Nucleus accumbens (tissue), 56 donors: ENCODE measurements at regions not wholly inside any gene's neighbourhood (a gene's known extent, or its start where the extent isn't known, plus 50 kb on each side); places are given as distances from the start of the nearest gene placed in this dataset.
"Not testable (repeated sequence)": the region's sequence is repeated elsewhere in the genome, so short reads cannot be mapped to it uniquely, and the experiment has no call there.

Source experiments
- DNase-seq, 56 donors: peaks; one replicate each; lab custom pipeline; 2025; lab: John Stamatoyannopoulos, UW

DNA sequence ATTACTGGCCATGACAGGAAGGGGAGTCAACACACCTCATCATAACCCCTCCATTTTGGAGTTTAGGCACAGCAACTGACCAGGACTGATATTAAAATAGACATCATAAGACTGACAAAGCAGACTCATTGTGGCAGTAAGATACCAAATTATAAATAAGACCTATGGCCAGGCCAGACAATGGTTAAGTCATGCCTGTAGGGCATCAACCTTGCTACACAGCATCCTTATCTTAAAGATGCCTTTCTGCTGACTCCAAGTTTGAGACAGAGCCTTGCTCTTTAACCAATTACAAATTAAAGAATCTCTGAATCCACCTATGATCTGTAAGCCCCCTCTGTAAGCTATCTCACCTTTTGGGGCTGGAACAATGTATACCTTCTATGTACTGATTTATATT, 65.5 kb downstream of the VCX2 start:
- no peak for DNase-seq

DNA sequence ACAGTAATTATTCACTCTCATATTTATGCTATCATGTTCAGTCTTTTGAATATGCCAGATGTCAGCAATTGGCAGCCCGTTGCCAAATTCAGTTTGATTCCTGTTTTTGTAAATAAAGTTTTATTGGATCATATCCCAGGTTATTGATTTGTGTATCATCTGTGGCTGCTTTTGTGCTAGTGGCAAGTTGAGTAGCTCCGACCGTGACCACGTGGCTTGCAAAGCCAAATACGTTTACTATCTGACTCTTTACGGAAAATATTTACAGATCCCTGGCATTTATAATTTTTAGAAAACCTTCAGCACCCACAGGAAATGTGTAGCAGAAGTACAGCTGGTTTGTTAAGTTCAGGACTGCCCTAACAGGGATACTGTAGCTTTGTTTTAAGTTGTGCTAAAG, 67.4 kb downstream of the VCX2 start:
- DNase-seq: no peak

- DNase-seq: no peak
Observed at GRCh38 chrX:8091510-8091909, 79.6 kb downstream of the VCX2 start.

DNA sequence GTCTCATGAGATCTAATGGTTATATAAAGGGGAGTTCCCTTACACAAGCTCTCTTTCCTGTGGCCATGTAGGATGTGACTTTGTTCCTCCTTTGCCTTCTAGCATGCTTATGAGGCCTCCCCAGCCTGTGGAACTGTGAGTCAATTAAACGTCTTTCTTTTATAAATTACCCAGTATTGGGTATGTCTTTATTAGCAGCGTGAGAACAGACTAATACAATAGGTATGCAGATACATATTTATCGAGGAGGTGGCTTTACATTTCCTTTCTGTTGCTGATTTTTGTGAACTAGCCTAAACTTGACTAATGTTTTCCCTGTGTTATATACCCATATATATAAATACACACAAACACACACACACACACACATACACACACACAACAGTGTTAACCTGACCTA, 80.2 kb downstream of the VCX2 start:
- no peak for DNase-seq

- DNase-seq: no peak
Observed at GRCh38 chrX:8090482-8090881, 80.6 kb downstream of the VCX2 start.

- DNase-seq: no peak
Observed at GRCh38 chrX:8089141-8089540, 81.9 kb downstream of the VCX2 start.

DNA sequence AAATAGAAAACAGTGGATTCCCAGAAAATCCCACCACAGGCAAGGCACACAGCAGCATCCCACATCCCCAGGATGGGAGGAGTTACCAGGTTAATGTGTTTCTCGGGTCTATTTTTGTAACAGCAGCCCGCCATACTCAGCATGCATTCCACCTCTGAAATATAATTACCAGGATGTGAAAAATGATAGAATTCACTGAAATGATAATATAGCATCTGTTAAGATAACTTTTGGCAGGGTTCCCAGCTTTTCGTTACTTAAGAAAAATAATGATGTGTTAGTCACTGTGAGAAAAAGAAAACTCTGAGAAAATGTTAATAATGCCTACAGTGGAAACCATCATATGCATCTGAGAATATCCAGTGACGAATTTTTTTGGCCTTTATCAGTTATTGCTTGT, 87.1 kb downstream of the VCX2 start:
- DNase-seq: peak in 6 of 56 donors; percentile 0 to 17 (median 4)

DNA sequence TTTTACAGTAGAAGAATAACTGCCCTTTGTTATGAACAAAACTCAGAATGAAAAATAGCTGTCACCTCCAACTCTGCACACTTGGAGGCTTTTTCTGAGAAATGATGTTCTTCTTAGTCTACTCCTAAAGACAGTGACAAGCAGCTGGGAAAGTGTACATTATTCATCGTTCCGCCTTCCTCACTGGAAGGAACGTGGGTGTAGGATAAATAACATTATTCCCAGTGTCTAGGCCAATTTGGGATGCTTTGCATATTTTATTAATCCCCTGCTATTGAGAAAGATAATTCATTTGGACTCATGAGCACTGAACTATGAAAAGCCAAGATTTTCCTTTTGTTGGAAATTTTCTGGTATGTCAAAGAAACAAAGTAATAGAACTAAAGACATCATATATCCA, 87.8 kb downstream of the VCX2 start:
- DNase-seq: no peak

DNA sequence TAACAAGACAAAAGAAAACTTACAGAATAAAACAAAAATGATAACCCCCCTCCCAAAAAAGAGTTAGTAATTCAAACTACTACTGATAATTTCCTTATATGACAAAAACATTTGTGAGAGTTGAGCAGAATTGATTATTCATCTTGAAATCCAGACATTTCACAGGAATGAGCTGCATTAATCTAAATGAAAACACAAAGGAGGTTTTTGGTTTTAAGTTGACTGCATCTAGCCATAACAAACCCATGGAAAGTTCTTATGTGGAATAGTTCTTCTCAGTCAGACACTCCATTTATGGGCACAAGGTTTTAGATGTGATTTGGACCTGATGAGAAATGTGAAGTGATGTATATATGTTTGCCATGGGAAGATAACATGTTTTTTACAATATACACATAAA, 95.4 kb downstream of the VCX2 start:
- no peak for DNase-seq

DNA sequence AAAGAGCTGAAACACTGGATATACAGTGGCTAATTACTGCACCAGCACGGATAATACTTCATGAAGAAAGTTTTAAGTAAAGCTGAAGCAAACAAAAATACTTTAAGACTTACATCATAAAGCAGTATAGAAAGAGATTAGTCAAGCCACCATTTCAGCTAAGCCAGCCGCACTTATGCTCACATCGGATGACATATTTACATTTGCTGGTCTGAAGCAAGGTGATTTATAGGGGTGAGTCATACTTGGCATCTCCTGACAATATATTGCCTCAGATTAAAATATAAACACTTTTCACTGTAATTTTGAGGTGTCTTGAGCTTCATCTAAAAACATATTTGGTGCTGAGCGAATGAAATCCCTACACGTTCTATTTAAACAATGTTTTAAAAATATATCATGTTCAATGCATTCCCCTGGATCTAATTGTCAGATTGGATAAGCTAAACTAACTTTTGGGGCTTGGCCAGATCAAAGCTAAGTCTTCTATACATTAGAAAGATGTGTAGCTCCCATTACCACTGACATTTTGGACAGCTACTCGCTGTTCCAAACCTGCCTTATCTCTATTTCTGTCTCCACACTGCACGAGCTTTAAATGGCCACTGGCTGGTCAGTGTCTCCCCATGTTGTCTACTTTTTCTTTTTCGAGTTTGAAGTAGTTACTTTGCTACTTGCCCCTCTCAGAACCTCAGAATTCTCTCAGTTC, 103.2 kb downstream of the VCX2 start:
- no peak for DNase-seq

GRCh38 chrX:8052909-8053308, 118.2 kb downstream of the VCX2 start:
- no peak for DNase-seq

- no peak for DNase-seq
Observed at GRCh38 chrX:8049827-8050226, 121.2 kb downstream of the VCX2 start.

GRCh38 chrX:8048466-8048865, 121.3 kb upstream of the PNPLA4 start:
- DNase-seq: no peak

GRCh38 chrX:8044947-8045346, 117.7 kb upstream of the PNPLA4 start:
- no peak for DNase-seq

- no peak for DNase-seq
Observed at GRCh38 chrX:8043546-8043945, 116.3 kb upstream of the PNPLA4 start.

DNA sequence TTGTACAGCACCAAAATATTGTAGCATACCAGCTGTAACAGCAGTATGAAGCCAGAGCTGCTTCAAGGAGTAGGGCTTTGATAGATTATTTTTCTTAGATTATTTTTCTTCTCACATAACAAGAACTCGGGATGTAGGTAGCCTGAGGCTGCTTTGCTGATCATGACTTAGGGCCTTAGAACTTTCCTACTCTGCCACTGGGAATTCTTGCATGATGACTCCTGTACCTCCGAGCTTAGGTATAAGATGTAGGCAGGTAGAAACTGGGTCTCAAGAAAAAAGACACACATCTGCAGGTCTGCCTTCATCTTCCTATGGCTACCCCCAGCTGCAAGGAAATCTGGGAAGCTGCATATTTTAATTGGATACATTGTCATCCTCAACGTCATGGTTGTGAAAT, 115.9 kb upstream of the PNPLA4 start:
- no peak for DNase-seq

DNA sequence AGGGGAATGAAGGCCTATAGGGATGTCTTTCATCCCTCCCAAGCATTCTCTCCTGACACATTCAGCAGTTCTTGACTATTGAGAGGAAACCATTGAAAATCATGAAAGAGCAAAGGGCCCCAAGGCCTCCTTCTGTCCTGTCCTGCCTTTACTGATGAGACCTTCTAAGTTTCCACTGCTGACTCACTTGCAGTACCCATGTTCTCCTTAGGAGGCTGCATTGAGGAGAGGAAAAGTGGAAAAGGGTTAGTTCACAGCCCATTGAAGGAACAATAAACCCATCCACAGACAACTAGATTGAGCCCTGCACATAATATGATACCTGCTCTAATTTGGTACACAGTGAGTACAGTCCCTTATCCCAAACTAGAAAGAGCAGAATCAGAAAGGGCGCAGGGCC, 115.1 kb upstream of the PNPLA4 start:
- no peak for DNase-seq

- DNase-seq: not testable (repeated sequence)
Observed at GRCh38 chrX:8039711-8040110, 112.5 kb upstream of the PNPLA4 start.

DNA sequence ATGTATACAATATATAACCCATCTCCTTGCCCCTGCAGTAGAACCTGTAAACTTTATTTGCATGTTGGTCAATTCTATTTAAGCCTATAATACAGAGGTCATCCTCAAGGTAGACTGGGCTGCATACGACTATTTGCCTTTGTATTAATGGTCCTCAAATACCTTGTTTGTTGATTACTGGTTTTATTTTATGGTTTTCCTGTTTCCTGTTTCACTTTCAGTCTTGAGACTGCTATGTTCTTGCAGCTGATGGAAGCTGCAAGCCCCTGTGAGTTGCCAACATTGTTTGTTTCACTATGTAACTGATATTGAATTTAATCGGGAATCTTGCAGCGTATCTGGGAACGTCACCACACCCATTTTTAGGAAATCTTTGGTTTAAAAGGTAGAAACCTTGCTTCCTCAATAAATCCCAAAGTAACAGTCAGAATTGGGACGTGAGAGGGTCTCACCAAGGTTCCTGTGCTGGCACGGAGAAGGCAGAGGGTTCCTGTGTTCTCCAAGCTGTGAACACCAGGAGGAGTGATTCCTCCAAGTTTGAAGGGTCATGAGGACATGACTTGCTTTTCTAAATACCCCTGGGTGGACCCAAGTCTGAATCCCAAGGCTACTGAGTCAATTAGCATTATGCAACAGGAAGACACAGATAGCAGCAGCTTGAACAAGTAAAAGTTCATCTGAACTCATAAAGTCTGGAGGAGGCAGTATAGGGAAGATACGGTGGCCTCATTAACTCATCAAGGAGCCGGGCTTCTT, 110.6 kb upstream of the PNPLA4 start:
- no peak for DNase-seq

DNA sequence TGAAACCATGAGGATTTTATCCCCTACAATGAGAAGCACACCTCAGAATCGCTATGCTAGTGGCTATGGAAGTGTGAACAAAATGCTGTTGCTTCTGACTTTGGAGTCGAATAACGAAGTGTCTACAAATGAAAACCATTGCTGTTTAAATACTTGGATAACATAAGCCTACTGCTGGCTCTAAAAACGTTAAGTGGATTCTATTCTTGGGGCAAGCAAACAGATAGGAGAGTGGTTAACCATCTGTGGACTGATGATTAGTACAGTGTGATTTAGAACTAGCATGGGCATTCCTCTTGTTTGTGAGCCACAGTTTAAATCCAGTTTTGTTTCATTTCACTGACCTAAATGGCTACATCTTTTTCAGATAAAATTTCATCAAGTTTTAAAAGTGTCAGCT, 109.7 kb upstream of the PNPLA4 start:
- DNase-seq: no peak

DNA sequence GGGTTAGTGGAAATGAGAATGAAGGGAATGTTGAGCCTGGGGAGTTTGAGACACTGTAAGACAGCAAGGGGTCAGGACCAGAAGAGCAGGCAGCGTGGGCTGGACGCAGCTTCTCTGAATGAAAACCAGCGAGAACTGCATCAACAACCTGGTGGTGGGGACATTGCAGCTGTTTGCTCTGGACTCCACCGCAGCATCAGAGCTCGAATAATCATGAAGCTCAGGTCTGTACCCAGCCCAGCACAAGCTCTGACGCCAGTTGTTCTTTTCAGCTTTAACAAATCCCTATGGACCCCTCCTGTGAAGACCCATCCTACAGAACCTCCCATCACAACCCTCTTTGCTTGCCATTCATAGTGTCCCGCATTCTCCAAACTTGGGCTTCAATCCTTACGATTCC, 106.8 kb upstream of the PNPLA4 start:
- DNase-seq: no peak

DNA sequence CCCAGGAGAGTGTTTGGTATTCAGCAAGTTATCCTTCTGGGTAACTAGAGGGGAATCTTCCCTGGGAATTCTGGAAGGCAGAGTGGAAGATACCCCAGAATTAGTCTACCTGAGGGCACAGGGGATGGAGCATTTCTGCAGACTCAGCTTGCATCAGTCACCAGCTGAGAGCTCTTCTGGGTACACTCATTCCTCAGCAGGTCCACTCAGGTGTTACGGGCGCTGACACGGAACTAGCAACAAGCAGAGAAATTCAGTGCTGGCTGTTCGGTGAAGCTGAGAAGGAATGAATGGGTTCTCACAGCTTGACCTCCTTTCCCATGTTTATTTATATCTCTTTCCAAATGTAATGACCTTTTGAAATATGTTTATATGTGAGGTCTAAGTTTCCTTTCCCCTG, 106.0 kb upstream of the PNPLA4 start:
- no peak for DNase-seq
